HG03103 (cell line): ENCODE measurements at regions not wholly inside any gene's neighbourhood (a gene's known extent, or its start where the extent isn't known, plus 50 kb on each side); places are given as distances from the start of the nearest gene placed in this dataset.
"Not testable (repeated sequence)": the region's sequence is repeated elsewhere in the genome, so short reads cannot be mapped to it uniquely, and the experiment has no call there.

Experiments used
- ATAC-seq: cut with Tn5 transposase; IDR thresholded peaks from one replicate; pipeline ENCODE4 v1.9.1; 2021; ENCODE audit warnings: low read depth; ENCODE audit not compliant: unreplicated experiment

GRCh38 chr21:18549214-18549905 lies 145.8 kb upstream of the TMPRSS15 start:
- ATAC-seq = no peak

GRCh38 chr21:18550361-18550760 lies 146.8 kb upstream of the TMPRSS15 start:
- no peak for ATAC-seq

GRCh38 chr21:18553786-18554185 lies 150.2 kb upstream of the TMPRSS15 start:
- ATAC-seq = no peak

GRCh38 chr21:18567770-18568169 lies 164.2 kb upstream of the TMPRSS15 start:
- ATAC-seq = not testable (repeated sequence)

GRCh38 chr21:18588001-18588662 lies 184.5 kb upstream of the TMPRSS15 start:
- ATAC-seq = no peak

- ATAC-seq = no peak
These were observed 197.6 kb upstream of the TMPRSS15 start for GRCh38 chr21:18601146-18601545.

GRCh38 chr21:18602711-18603110 lies 199.1 kb upstream of the TMPRSS15 start:
- no peak for ATAC-seq

GRCh38 chr21:18603261-18603660 lies 199.7 kb upstream of the TMPRSS15 start:
- no peak for ATAC-seq

GRCh38 chr21:18603980-18604379 lies 200.4 kb upstream of the TMPRSS15 start:
- no peak for ATAC-seq

- ATAC-seq = no peak
These were observed 204.6 kb upstream of the TMPRSS15 start for GRCh38 chr21:18608226-18608625.

- no peak for ATAC-seq
These were observed 210.7 kb upstream of the TMPRSS15 start for GRCh38 chr21:18614303-18614702.

- no peak for ATAC-seq
These were observed 213.7 kb upstream of the TMPRSS15 start for GRCh38 chr21:18617291-18617690.

- no peak for ATAC-seq
These were observed 216.9 kb upstream of the TMPRSS15 start for GRCh38 chr21:18620436-18620835.

GRCh38 chr21:18622383-18622782 lies 218.8 kb upstream of the TMPRSS15 start:
- ATAC-seq = no peak

- ATAC-seq = no peak
These were observed 226.9 kb upstream of the TMPRSS15 start for GRCh38 chr21:18630446-18630845.

GRCh38 chr21:18636897-18637296 lies 233.3 kb upstream of the TMPRSS15 start:
- no peak for ATAC-seq

GRCh38 chr21:18646116-18646515 lies 242.5 kb upstream of the TMPRSS15 start:
- no peak for ATAC-seq

GRCh38 chr21:18655931-18656330 lies 252.3 kb upstream of the TMPRSS15 start:
- ATAC-seq = no peak

GRCh38 chr21:18661842-18662241 lies 258.3 kb upstream of the TMPRSS15 start:
- ATAC-seq = no peak

GRCh38 chr21:18663663-18664062 lies 260.1 kb upstream of the TMPRSS15 start:
- ATAC-seq = no peak

GRCh38 chr21:18666725-18667124 lies 263.1 kb upstream of the TMPRSS15 start:
- no peak for ATAC-seq

GRCh38 chr21:18673789-18674188 lies 270.2 kb upstream of the TMPRSS15 start:
- no peak for ATAC-seq
